ENCODE measurements at regions not wholly inside any gene's neighbourhood (a gene's known extent, or its start where the extent isn't known, plus 50 kb on each side); places are given as distances from the start of the nearest gene placed in this dataset.

DNA sequence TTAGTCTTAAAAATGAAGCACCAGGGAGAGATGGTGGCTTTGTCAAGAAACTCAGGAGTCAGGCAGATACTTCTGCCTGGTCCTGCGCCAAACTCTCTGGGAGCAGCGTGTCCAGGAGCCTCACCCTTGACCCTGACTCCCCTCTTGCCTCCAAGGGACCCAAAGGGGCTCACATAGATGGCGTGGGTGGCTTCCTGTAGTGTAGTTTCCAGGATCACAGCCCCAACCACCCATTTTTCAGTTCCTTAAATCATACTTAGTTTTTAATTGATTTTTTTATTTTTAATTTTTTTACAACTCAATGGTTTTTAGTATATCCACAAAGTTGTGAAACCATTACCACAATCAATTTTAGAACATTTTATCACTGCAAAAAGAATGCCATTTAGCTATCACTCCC, 107.7 kb upstream of the IGSF21 start:
- TF ChIP-seq, protein P1, sequence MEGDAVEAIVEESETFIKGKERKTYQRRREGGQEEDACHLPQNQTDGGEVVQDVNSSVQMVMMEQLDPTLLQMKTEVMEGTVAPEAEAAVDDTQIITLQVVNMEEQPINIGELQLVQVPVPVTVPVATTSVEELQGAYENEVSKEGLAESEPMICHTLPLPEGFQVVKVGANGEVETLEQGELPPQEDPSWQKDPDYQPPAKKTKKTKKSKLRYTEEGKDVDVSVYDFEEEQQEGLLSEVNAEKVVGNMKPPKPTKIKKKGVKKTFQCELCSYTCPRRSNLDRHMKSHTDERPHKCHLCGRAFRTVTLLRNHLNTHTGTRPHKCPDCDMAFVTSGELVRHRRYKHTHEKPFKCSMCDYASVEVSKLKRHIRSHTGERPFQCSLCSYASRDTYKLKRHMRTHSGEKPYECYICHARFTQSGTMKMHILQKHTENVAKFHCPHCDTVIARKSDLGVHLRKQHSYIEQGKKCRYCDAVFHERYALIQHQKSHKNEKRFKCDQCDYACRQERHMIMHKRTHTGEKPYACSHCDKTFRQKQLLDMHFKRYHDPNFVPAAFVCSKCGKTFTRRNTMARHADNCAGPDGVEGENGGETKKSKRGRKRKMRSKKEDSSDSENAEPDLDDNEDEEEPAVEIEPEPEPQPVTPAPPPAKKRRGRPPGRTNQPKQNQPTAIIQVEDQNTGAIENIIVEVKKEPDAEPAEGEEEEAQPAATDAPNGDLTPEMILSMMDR (IDR thresholded peaks at IDR 0.05), result no peak
- TF ChIP-seq POLR2A (IDR thresholded peaks at IDR 0.05), result no peak
